NCI-H1105 treated with DMSO at 0.1 percent for 48 hours (cell line): ENCODE measurements at regions not wholly inside any gene's neighbourhood (a gene's known extent, or its start where the extent isn't known, plus 50 kb on each side); places are given as distances from the start of the nearest gene placed in this dataset.

Experiments used
- DNase-seq: peaks from one replicate; lab custom pipeline; 2025; lab: John Stamatoyannopoulos, UW

- DNase-seq: peak; percentile 59
These were observed 160.2 kb downstream of the PSMG1 start for GRCh38 chr21:39022863-39023693.

GRCh38 chr21:39022466-39022862 is 160.8 kb downstream of the PSMG1 start:
- DNase-seq: no peak

GRCh38 chr21:39022035-39022434 is 161.2 kb downstream of the PSMG1 start:
- DNase-seq: no peak

- DNase-seq: no peak
These were observed 161.8 kb downstream of the PSMG1 start for GRCh38 chr21:39021478-39021832.

- DNase-seq: no peak
These were observed 162.3 kb downstream of the PSMG1 start for GRCh38 chr21:39020751-39021477.

- no peak for DNase-seq
These were observed 164.5 kb downstream of the PSMG1 start for GRCh38 chr21:39018730-39019129.

- no peak for DNase-seq
These were observed 166.4 kb downstream of the PSMG1 start for GRCh38 chr21:39016740-39017315.

GRCh38 chr21:39014747-39015146 is 168.5 kb downstream of the PSMG1 start:
- no peak for DNase-seq

GRCh38 chr21:39012326-39013230 is 170.7 kb downstream of the PSMG1 start:
- DNase-seq: no peak

GRCh38 chr21:39011911-39012310 is 171.3 kb downstream of the PSMG1 start:
- no peak for DNase-seq

GRCh38 chr21:39010629-39011404 is 172.4 kb downstream of the PSMG1 start:
- no peak for DNase-seq

GRCh38 chr21:39009587-39010225 is 173.5 kb downstream of the PSMG1 start:
- no peak for DNase-seq

- DNase-seq: no peak
These were observed 175.3 kb downstream of the PSMG1 start for GRCh38 chr21:39007985-39008384.

- no peak for DNase-seq
These were observed 175.7 kb downstream of the PSMG1 start for GRCh38 chr21:39007532-39007931.

- no peak for DNase-seq
These were observed 176.5 kb downstream of the PSMG1 start for GRCh38 chr21:39006571-39007311.

GRCh38 chr21:39005502-39005787 is 177.8 kb downstream of the PSMG1 start:
- DNase-seq: no peak

- no peak for DNase-seq
These were observed 178.4 kb downstream of the PSMG1 start for GRCh38 chr21:39004634-39005501.

GRCh38 chr21:39003982-39004633 is 179.1 kb downstream of the PSMG1 start:
- DNase-seq: no peak

- DNase-seq: no peak
These were observed 181.9 kb downstream of the PSMG1 start for GRCh38 chr21:39001341-39001740.
